Erythroblast (primary cell): ENCODE measurements at regions not wholly inside any gene's neighbourhood (a gene's known extent, or its start where the extent isn't known, plus 50 kb on each side); places are given as distances from the start of the nearest gene placed in this dataset.

Source experiments
- GATA1 ChIP-seq: IDR thresholded peaks from 2 replicates; pipeline ENCODE4 v1.6.1; 2011; ENCODE audit warnings: low read depth, mild to moderate bottlenecking, control low read depth, low read length, moderate library complexity
- POLR2A ChIP-seq: IDR thresholded peaks from 2 replicates; pipeline ENCODE4 v1.6.1; 2011; ENCODE audit warnings: mild to moderate bottlenecking, low read length

- no peak for TF ChIP-seq POLR2A
- TF ChIP-seq GATA1: no peak
Observed at GRCh38 chr6:63094947-63095346, 116.3 kb upstream of the FKBP1C start.
